ENCODE measurements at regions not wholly inside any gene's neighbourhood (a gene's known extent, or its start where the extent isn't known, plus 50 kb on each side); places are given as distances from the start of the nearest gene placed in this dataset.

GRCh38 chr4:55241461-55241860, 104.6 kb upstream of the SRD5A3 start (continued):
- TF ChIP-seq ZBTB33 (IDR thresholded peaks at IDR 0.05), result no peak
- TF ChIP-seq JUND (IDR thresholded peaks at IDR 0.05), result no peak
- no peak for TF ChIP-seq NR2F2 (IDR thresholded peaks at IDR 0.05)
- TF ChIP-seq FOXA1 (IDR thresholded peaks at IDR 0.05), result no peak

- no peak for DNase-seq (ENCODE audit: low spot score)
- no peak overlapping the region for H3K9ac ChIP-seq (ENCODE audit: low read depth in 1 of 2, low read length in 2 of 2)
- no peak overlapping the region for H3K4me3 ChIP-seq (ENCODE audit: low read depth in 1 of 3, low read length in 3 of 3)
- TF ChIP-seq REST (IDR thresholded peaks at IDR 0.05) (no peak), EGR1 (IDR thresholded peaks at IDR 0.05; ENCODE audit: low read depth in 2 of 2) (no peak), HNF4A (conservative IDR thresholded peaks at IDR 0.05) (no peak), NR2F2 (IDR thresholded peaks at IDR 0.05) (no peak), GABPA (IDR thresholded peaks at IDR 0.05 in 1 of 2, conservative IDR thresholded peaks at IDR 0.05 in 1 of 2) (no peak), FOXA1 (IDR thresholded peaks at IDR 0.05) (no peak), ZBTB33 (IDR thresholded peaks at IDR 0.05) (no peak), MAX (IDR thresholded peaks at IDR 0.05) (no peak)
- 74% methylated on average over 4 of the region's 4 CpGs for WGBS
- H3K36me3 ChIP-seq (ENCODE audit: control insufficient read depth in 4 of 4, insufficient read depth in 3 of 4, low read depth in 1 of 4, low read length in 3 of 4), result no peaks in the 10 kb centered on the region
- no peaks in the 10 kb centered on the region for H3K4me1 ChIP-seq (ENCODE audit: control insufficient read depth in 4 of 4, insufficient read depth in 4 of 4, low read length in 3 of 4)
- peaks cover 0 to 3% (median 0%) of the 10 kb centered on the region in 4 donors for H3K27me3 ChIP-seq (ENCODE audit: control insufficient read depth in 4 of 4, insufficient read depth in 4 of 4, low read length in 3 of 4)
- H3K27ac ChIP-seq (ENCODE audit: low read depth in 1 of 2, low read length in 2 of 2), result no peak overlapping the region
- H3K9me3 ChIP-seq (ENCODE audit: control insufficient read depth in 4 of 4, low read length in 3 of 4), result peaks cover 0 to 7% (median under 1%) of the 10 kb centered on the region in 4 donors
Observed at GRCh38 chr4:55242506-55242905, 103.5 kb upstream of the SRD5A3 start.

- H3K27me3 ChIP-seq (ENCODE audit: control insufficient read depth in 4 of 4, insufficient read depth in 4 of 4, low read length in 3 of 4), result peaks cover 0 to 2% (median 0%) of the 10 kb centered on the region in 4 donors
- no peak for DNase-seq (ENCODE audit: low spot score)
- WGBS, result 84% methylated on average over 5 of the region's 5 CpGs
- TF ChIP-seq EGR1 (IDR thresholded peaks at IDR 0.05; ENCODE audit: low read depth in 2 of 2), result no peak
- no peak for TF ChIP-seq MAX (IDR thresholded peaks at IDR 0.05)
- H3K4me1 ChIP-seq (ENCODE audit: control insufficient read depth in 4 of 4, insufficient read depth in 4 of 4, low read length in 3 of 4), result no peaks in the 10 kb centered on the region
- no peak overlapping the region for H3K27ac ChIP-seq (ENCODE audit: low read depth in 1 of 2, low read length in 2 of 2)
- H3K9me3 ChIP-seq (ENCODE audit: control insufficient read depth in 4 of 4, low read length in 3 of 4), result no peaks in the 10 kb centered on the region
- H3K9ac ChIP-seq (ENCODE audit: low read depth in 1 of 2, low read length in 2 of 2), result no peak overlapping the region
- no peaks in the 10 kb centered on the region for H3K36me3 ChIP-seq (ENCODE audit: control insufficient read depth in 4 of 4, insufficient read depth in 3 of 4, low read depth in 1 of 4, low read length in 3 of 4)
- no peak overlapping the region for H3K4me3 ChIP-seq (ENCODE audit: low read depth in 1 of 3, low read length in 3 of 3)
Observed at GRCh38 chr4:55247521-55247920, 98.5 kb upstream of the SRD5A3 start.
